HG03354 (cell line): ENCODE measurements at regions not wholly inside any gene's neighbourhood (a gene's known extent, or its start where the extent isn't known, plus 50 kb on each side); places are given as distances from the start of the nearest gene placed in this dataset.
A peak's percentile ranks its signal among the peaks of the same experiment; 100 is the strongest.

Experiments
- ATAC-seq: cut with Tn5 transposase; IDR thresholded peaks from one replicate; pipeline ENCODE4 v1.9.1; 2021; ENCODE audit warnings: mild to moderate bottlenecking; ENCODE audit not compliant: unreplicated experiment, poor library complexity, severe bottlenecking

- ATAC-seq, result no peak
These were observed 103.4 kb downstream of the IL20RB start for GRCh38 chr3:137061186-137061585.

GRCh38 chr3:137062250-137062649 lies 104.5 kb downstream of the IL20RB start:
- peak; percentile 79 for ATAC-seq

GRCh38 chr3:137065381-137065780 lies 107.6 kb downstream of the IL20RB start:
- no peak for ATAC-seq

- no peak for ATAC-seq
These were observed 108.3 kb downstream of the IL20RB start for GRCh38 chr3:137066092-137066491.

- no peak for ATAC-seq
These were observed 113.3 kb downstream of the IL20RB start for GRCh38 chr3:137071104-137071503.

GRCh38 chr3:137075020-137075419 lies 117.2 kb downstream of the IL20RB start:
- no peak for ATAC-seq

- no peak for ATAC-seq
These were observed 120.3 kb downstream of the IL20RB start for GRCh38 chr3:137078040-137078439.

DNA sequence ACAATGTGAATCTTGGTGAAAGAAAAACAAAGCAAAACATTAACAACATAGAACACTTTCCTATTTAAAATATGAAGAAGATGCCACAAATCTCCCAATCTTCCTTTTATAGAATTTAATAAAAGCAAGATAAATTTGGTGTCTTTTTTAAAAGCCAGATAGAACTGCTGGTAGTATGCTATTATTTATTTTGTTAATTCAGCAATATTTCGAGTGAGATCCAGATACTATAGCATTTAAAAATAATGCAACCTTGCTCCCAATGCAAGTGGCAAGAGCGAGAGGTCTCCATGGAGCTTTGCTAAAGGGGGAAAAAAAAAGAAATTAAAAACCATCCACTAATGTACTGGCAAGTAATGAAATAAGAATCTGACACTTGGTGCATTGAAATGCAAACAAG lies 121.8 kb downstream of the IL20RB start:
- ATAC-seq, result no peak

DNA sequence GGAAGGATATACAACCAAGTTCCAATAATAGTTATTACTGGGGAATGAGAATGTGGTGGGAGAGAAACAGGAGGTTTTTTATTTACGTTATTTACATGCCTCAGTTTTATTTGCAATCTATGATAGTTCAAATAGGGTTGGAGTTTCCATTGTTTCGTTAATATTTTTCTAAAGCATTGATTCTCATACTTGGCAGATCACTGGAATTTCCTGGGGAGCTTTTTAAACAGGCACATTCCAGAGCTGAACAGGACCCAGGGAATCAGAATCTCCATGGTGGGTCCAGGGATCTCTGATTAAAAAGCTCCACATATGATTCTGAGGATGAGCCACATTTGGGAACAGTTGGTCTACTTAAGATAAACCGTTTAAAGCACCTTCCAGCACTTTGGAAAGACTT lies 123.9 kb downstream of the IL20RB start:
- ATAC-seq, result no peak

GRCh38 chr3:137082763-137083162 lies 125.0 kb downstream of the IL20RB start:
- no peak for ATAC-seq

DNA sequence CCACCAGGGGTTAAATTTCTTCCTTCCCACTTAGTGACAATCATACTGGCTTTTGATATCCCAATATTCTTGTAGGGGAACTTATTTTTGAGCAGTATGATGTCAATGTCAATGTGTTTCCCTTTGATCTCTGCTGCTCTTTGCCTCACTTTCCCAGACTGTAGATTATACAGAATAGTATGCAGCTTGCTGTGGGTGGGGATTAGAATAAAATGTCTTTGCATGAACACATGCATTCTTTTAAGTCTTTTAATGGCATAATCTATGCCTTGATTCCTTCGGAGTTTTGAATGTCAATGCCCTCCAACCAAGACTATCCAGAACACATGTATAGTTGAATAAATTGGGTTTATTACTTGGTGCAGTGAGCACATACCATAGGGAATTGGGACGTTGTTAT lies 125.5 kb downstream of the IL20RB start:
- no peak for ATAC-seq

DNA sequence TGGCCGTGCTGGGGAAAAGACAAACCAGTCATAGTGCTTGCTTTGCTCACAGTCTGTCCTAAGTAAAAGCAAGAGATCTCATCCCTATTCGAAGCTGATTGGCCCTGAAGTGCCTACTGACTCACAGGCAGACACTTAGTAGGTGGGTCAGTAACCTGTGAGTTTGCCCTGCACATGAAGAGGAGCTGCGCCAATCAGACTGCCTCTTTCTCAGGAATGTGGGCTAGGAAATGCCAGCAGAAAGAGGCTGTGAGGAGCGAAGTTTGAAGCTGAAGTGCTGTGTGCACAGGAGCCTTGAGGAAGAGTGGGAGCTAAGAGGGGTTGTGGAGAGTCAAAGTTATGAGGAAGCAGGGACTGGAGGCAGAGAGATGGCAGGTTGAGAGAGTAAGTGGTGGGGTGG lies 126.8 kb downstream of the IL20RB start:
- no peak for ATAC-seq

GRCh38 chr3:137097386-137097785 lies 139.6 kb downstream of the IL20RB start:
- no peak for ATAC-seq

GRCh38 chr3:137097852-137098251 lies 140.1 kb downstream of the IL20RB start:
- no peak for ATAC-seq

- ATAC-seq, result no peak
These were observed 141.8 kb downstream of the IL20RB start for GRCh38 chr3:137099364-137100219.

DNA sequence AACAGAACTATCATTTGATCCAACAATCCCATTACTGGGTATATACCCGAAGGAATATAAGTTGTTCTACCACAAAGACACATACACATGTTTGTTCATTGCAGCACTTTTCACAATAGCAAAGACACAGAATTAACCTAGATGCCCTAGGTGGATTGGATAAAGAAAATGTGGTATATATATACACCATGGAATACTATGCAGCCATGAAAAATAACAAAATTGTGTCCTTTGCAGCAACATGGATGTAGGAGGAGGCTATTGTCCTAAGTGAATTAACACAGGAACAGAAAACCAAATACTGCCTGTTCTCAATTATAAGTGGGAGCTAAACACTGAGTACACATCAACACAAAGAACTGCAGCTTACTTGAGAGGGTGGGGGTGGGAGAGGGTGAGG lies 142.5 kb downstream of the IL20RB start:
- ATAC-seq, result no peak

- ATAC-seq, result no peak
These were observed 146.0 kb downstream of the IL20RB start for GRCh38 chr3:137103739-137104138.

DNA sequence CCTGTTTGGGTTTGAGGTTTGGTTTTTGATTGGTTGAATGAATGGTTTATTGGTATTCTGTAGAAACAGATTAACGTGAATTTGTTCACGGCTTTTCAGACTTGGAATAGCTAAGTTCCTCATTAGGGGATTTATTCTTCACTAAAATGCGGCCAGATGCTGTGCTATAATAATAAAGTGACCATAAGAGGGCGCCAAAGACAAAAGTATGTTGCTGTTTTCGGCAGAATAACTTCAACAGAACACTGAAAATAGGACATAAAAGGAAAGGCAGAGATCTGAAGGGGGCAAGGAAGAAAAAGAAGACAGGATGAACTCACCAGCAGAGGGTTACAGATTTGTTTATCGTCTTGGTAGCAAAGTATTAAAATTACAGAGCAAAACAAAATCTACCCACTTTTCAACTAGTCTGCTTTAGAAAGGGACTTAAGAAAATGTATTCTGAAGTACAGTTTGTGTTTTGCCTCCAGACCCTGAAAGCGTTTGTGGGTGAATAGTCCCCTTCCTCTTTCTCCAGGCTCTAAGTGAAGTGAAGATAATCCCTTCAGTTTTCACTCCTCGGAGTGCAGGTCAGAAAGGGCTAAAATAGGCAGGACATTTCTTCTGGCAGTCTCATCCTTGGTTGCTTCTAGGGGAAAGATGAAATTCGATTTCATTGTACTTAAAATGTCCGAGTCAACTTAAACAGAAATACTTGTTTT lies 147.6 kb downstream of the IL20RB start:
- peak; percentile 74 for ATAC-seq

DNA sequence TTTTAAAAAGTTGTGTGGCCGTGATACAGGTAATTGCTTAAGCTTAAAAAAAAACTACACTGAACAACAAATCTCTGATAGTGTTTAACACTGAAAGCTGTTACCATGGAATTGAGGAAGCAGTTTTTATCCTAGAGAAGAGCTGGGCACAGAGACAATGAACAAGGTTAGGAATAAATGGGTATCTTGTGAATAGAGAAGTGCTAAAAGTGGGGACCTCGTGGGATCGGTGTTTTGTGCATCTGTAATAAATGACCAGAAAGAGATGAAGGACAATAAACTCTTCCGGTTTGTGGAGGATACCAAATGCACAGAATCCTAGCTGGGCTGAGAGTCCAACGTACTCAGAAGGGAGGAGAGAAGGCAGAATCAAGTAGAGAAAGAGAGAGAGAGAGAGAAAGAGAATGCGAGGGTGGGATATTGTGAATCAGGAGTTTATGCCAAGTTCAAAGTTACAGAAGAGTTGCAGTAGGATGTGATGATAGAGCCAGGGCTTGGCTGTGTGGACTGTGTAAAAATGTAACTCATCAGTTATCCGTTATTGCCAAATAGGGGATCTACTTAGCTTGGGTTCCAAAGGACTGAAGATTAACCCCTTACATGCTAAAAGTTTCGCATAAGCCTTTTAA lies 148.9 kb downstream of the IL20RB start:
- no peak for ATAC-seq

GRCh38 chr3:137108699-137109440 lies 151.1 kb downstream of the IL20RB start:
- ATAC-seq, result no peak
